Kidney (tissue), 13 donors: ENCODE measurements at regions not wholly inside any gene's neighbourhood (a gene's known extent, or its start where the extent isn't known, plus 50 kb on each side); places are given as distances from the start of the nearest gene placed in this dataset. TPM values are rescaled to one million over a fixed set of nuclear protein-coding genes. Genes with fewer than 3 reads are reported as not detected.

Experiments
- DNase-seq, 5 donors: peaks; one replicate each; pipeline ENCODE4 v3.0.0-alpha.2; 2013 to 2020
- FAIRE-seq: peaks from 2 replicates; lab custom pipeline; 2012; peaks lifted over from hg19 to GRCh38; lab: Jason Lieb, UNC
- H3K27ac ChIP-seq, 2 donors: one replicate each; pipeline ENCODE4 v1.7.0; 2013; ENCODE audit warnings: low read depth in 2 of 2, low read length in 2 of 2, inconsistent platforms in 1 of 2
- H3K27me3 ChIP-seq: one replicate; pipeline ENCODE4 v1.7.1; 2013; ENCODE audit warnings: low read length, inconsistent platforms; ENCODE audit not compliant: control insufficient read depth, insufficient read depth
- H3K36me3 ChIP-seq, 3 donors: one replicate each; pipeline versions ENCODE4 v1.7.0 to v1.7.1; 2013; ENCODE audit warnings: low read length in 3 of 3, control low read depth in 1 of 3, inconsistent platforms in 1 of 3; ENCODE audit not compliant: insufficient read depth in 3 of 3, control insufficient read depth in 2 of 3
- H3K4me1 ChIP-seq, 3 donors: one replicate each; pipeline versions ENCODE4 v1.7.0 to v1.7.1; 2013; ENCODE audit warnings: low read length in 3 of 3, inconsistent platforms in 1 of 3, low read depth in 1 of 3; ENCODE audit not compliant: control insufficient read depth in 2 of 3, insufficient read depth in 2 of 3
- H3K4me3 ChIP-seq, 3 donors: one replicate each; pipeline versions ENCODE4 v1.7.0 to v1.8.1; 2013; ENCODE audit warnings: low read length in 3 of 3, control low read depth in 1 of 3, inconsistent platforms in 1 of 3
- H3K9ac ChIP-seq, 3 donors: one replicate each; pipeline versions ENCODE4 v1.7.0 to v1.7.1; 2013; ENCODE audit warnings: low read length in 3 of 3, control low read depth in 1 of 3, inconsistent platforms in 1 of 3
- H3K9me3 ChIP-seq, 3 donors: one replicate each; pipeline versions ENCODE4 v1.7.0 to v1.7.1; 2013; ENCODE audit warnings: low read length in 3 of 3, control low read depth in 1 of 3, inconsistent platforms in 1 of 3; ENCODE audit not compliant: control insufficient read depth in 2 of 3, insufficient read depth in 1 of 3
- CTCF ChIP-seq: IDR thresholded peaks from 3 replicates; pipeline ENCODE4 v1.5.1; 2012; ENCODE audit warnings: mild to moderate bottlenecking, moderate library complexity, borderline replicate concordance; ENCODE audit not compliant: insufficient read depth; ENCODE audit errors: extremely low read depth
- intact Hi-C: fragments of 100-400 bp; cut with DNase I; formaldehyde crosslinking; loops from one replicate; pipeline ENCODE4 v1.11.1; 2022
- microRNA-seq: library from miRNA; unstranded; fragments of <30 nt; microRNA quantifications from one replicate; pipeline ENCODE4 v1.2.0, GENCODE V29; 2020
- donor health status: control.
- donor health status: control.
- donor health status: control.
- donor health status: control.
- donor health status: control.
- donor health status: DM: yes; HTN: yes; CAD: no.
- donor health status: Normal renal cell carcinoma (clear cell type).

- no peak overlapping the region for H3K4me3 ChIP-seq
- no peak for FAIRE-seq
- H3K27me3 ChIP-seq = no peaks in the 10 kb centered on the region
- no peaks in the 10 kb centered on the region for H3K4me1 ChIP-seq
- H3K27ac ChIP-seq = no peak overlapping the region
- no peak for DNase-seq
- no peak for TF ChIP-seq CTCF
- intact Hi-C loops = no loop called here
- no peaks in the 10 kb centered on the region for H3K36me3 ChIP-seq
- peaks cover 0 to 4% (median 0%) of the 10 kb centered on the region in 3 donors for H3K9me3 ChIP-seq
- no peak overlapping the region for H3K9ac ChIP-seq
Observed at GRCh38 chr11:11672101-11672500, 50.3 kb upstream of the GALNT18 start.

Small RNAs in the stretch of these regions (microRNA-seq; reads per million reads assigned to microRNA genes)
- not detected for gene MIR8070
